ENCODE measurements at regions not wholly inside any gene's neighbourhood (a gene's known extent, or its start where the extent isn't known, plus 50 kb on each side); places are given as distances from the start of the nearest gene placed in this dataset.

DNA sequence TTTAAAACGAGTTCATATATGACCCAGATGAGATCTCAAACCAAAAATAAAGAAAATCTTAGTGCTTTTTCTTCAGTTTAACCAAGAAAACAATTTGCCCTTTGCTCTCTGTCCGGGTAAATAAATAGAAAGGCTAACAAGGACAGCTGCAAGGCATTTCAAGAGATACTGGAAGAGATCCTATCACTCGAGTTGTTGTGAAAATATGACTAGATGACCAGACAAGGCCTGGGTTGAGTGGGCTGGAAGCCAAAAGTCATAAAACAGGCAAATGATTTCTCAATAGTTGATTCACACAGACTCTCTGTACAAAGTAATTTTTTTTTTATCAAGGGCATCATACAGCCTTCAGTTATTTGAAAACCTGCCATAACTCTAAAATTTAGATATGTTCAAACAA, 55.9 kb upstream of the AVPR1A start:
- Mint-ChIP-seq H3K27ac (ENCODE audit: unreplicated experiment) (no peak overlapping the region), H3K9me3 (ENCODE audit: low read depth) (no peaks in the 10 kb centered on the region), H3K36me3 (ENCODE audit: low read depth) (no peaks in the 10 kb centered on the region), H3K27me3 (ENCODE audit: low read depth) (peaks cover 7% of the 10 kb centered on the region), H3K4me1 (ENCODE audit: low read depth) (no peaks in the 10 kb centered on the region), H3K4me3 (ENCODE audit: unreplicated experiment) (no peak overlapping the region)
- DNase-seq (ENCODE audit: low spot score), result no peak
- TF ChIP-seq, protein P1, sequence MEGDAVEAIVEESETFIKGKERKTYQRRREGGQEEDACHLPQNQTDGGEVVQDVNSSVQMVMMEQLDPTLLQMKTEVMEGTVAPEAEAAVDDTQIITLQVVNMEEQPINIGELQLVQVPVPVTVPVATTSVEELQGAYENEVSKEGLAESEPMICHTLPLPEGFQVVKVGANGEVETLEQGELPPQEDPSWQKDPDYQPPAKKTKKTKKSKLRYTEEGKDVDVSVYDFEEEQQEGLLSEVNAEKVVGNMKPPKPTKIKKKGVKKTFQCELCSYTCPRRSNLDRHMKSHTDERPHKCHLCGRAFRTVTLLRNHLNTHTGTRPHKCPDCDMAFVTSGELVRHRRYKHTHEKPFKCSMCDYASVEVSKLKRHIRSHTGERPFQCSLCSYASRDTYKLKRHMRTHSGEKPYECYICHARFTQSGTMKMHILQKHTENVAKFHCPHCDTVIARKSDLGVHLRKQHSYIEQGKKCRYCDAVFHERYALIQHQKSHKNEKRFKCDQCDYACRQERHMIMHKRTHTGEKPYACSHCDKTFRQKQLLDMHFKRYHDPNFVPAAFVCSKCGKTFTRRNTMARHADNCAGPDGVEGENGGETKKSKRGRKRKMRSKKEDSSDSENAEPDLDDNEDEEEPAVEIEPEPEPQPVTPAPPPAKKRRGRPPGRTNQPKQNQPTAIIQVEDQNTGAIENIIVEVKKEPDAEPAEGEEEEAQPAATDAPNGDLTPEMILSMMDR (IDR thresholded peaks at IDR 0.05), result no peak

GRCh38 chr12:63206494-63206893, 55.5 kb upstream of the AVPR1A start:
- Mint-ChIP-seq H3K9me3 (ENCODE audit: low read depth) (no peaks in the 10 kb centered on the region), H3K36me3 (ENCODE audit: low read depth) (no peaks in the 10 kb centered on the region), H3K4me1 (ENCODE audit: low read depth) (no peaks in the 10 kb centered on the region), H3K27me3 (ENCODE audit: low read depth) (peaks cover 5% of the 10 kb centered on the region), H3K4me3 (ENCODE audit: unreplicated experiment) (no peak overlapping the region), H3K27ac (ENCODE audit: unreplicated experiment) (no peak overlapping the region)
- TF ChIP-seq, protein P1 (IDR thresholded peaks at IDR 0.05), result no peak
- DNase-seq (ENCODE audit: low spot score), result no peak
